ENCODE measurements at regions not wholly inside any gene's neighbourhood (a gene's known extent, or its start where the extent isn't known, plus 50 kb on each side); places are given as distances from the start of the nearest gene placed in this dataset.

DNA sequence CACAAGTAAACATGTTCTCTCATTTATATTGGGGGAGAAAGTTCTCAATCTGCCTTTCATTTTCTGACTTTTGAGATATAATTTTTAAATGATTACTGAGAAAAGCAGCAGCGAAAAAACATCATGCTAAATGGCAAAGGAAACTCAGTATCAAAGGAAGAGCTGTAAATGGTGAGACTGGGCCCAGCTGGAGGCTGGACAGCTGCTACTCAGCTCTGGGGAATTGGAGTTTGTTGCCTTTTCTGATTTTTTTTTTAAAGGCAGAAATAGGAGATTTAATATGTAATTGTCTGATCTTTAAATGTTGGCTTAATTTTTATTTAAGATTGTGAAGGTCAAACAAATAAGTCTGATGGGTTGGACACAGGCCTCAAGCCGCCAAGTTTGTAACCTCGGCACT lies 137.1 kb upstream of the TACR1 start:
- ChIA-PET CTCF (no interaction called here), POLR2A (no interaction called here)
- intact Hi-C loops (cut with DNase I, micrococcal nuclease), result no loop called here
- H3K4me3 Mint-ChIP-seq, result no peak overlapping the region
- Histone ChIP-seq H3K27me3 (ENCODE audit: control insufficient read depth in 1 of 2, insufficient read depth in 2 of 2, low read length in 2 of 2) (no peaks in the 10 kb centered on the region), H3K4me1 (ENCODE audit: insufficient read depth, low read length) (no peaks in the 10 kb centered on the region), H3K36me3 (ENCODE audit: insufficient read depth, low read length) (no peaks in the 10 kb centered on the region), H3K27ac (ENCODE audit: low read depth in 1 of 2, low read length in 2 of 2) (no peak overlapping the region), H3K4me3 (ENCODE audit: low read length) (no peak overlapping the region), H3K9me3 (ENCODE audit: control insufficient read depth in 1 of 2, insufficient read depth in 1 of 2, low read length in 2 of 2) (no peaks in the 10 kb centered on the region)
- no peaks in the 10 kb centered on the region for H3K27me3 Mint-ChIP-seq
- H3K4me1 Mint-ChIP-seq (ENCODE audit: low read depth), result no peaks in the 10 kb centered on the region
- DNase-seq (no peak), ATAC-seq (ENCODE audit: poor library complexity) (no peak)
- no peaks in the 10 kb centered on the region for H3K36me3 Mint-ChIP-seq (ENCODE audit: low read depth)
- TF ChIP-seq CTCF (IDR thresholded peaks at IDR 0.05), result no peak
- H3K27ac Mint-ChIP-seq, result no peak overlapping the region
- H3K9me3 Mint-ChIP-seq, result no peaks in the 10 kb centered on the region

DNA sequence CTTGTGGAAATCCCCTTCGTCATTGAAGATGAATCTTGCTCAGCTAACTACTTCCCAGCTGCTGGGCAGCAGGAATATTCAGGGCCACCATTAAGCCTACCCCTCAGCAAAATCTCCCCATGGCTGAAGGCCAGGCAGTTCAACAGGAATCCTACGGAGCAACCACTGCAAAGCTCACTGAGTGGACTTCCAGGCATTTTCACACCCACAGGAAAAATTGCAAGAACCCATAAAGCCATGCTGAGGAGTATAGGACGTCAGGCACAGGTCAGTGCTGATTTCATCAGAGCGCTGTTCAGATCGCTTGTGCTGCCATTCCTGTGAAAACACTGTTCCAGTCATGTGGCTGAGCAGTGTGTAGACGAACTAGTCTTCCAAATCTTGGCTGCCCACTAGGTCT lies 134.8 kb upstream of the TACR1 start:
- ATAC-seq (ENCODE audit: poor library complexity) (no peak), DNase-seq (no peak)
- TF ChIP-seq CTCF (IDR thresholded peaks at IDR 0.05), result no peak
- Mint-ChIP-seq H3K4me1 (ENCODE audit: low read depth) (no peaks in the 10 kb centered on the region), H3K27me3 (no peaks in the 10 kb centered on the region), H3K27ac (no peak overlapping the region), H3K4me3 (no peak overlapping the region), H3K9me3 (no peaks in the 10 kb centered on the region), H3K36me3 (ENCODE audit: low read depth) (no peaks in the 10 kb centered on the region)
- Histone ChIP-seq H3K27ac (ENCODE audit: low read depth in 1 of 2, low read length in 2 of 2) (no peak overlapping the region), H3K36me3 (ENCODE audit: insufficient read depth, low read length) (no peaks in the 10 kb centered on the region), H3K4me1 (ENCODE audit: insufficient read depth, low read length) (no peaks in the 10 kb centered on the region), H3K4me3 (ENCODE audit: low read length) (no peak overlapping the region), H3K27me3 (ENCODE audit: control insufficient read depth in 1 of 2, insufficient read depth in 2 of 2, low read length in 2 of 2) (no peaks in the 10 kb centered on the region), H3K9me3 (ENCODE audit: control insufficient read depth in 1 of 2, insufficient read depth in 1 of 2, low read length in 2 of 2) (no peaks in the 10 kb centered on the region)
- ChIA-PET POLR2A (no interaction called here), CTCF (no interaction called here)
- intact Hi-C loops (cut with DNase I, micrococcal nuclease), result no loop called here

DNA sequence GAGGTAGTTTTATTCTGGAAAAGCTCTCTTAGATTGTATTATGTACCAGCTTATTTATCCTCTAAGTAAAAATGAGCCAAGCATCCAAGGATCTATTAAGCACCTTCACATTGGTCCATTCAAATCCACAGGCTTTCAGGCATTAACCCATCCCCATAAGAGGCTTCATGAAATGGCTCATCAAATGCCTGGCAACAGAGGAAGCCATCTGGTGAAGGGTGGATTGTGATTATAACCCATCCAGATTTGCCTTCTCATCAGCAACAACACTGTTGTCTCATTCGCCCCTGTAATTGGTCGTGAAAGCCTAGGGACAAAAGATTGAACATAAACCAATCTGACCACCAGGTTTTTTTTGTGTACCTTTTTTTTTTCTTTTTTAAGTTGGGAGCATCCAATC lies 134.3 kb upstream of the TACR1 start:
- Histone ChIP-seq H3K4me3 (ENCODE audit: low read length) (no peak overlapping the region), H3K4me1 (ENCODE audit: insufficient read depth, low read length) (no peaks in the 10 kb centered on the region), H3K9me3 (ENCODE audit: control insufficient read depth in 1 of 2, insufficient read depth in 1 of 2, low read length in 2 of 2) (no peaks in the 10 kb centered on the region), H3K36me3 (ENCODE audit: insufficient read depth, low read length) (no peaks in the 10 kb centered on the region), H3K27ac (ENCODE audit: low read depth in 1 of 2, low read length in 2 of 2) (no peak overlapping the region), H3K27me3 (ENCODE audit: control insufficient read depth in 1 of 2, insufficient read depth in 2 of 2, low read length in 2 of 2) (no peaks in the 10 kb centered on the region)
- ATAC-seq (ENCODE audit: poor library complexity) (no peak), DNase-seq (no peak)
- CTCF ChIA-PET, result no interaction called here
- no peaks in the 10 kb centered on the region for H3K9me3 Mint-ChIP-seq
- H3K4me1 Mint-ChIP-seq (ENCODE audit: low read depth), result no peaks in the 10 kb centered on the region
- intact Hi-C loops (cut with DNase I, micrococcal nuclease), result no loop called here
- no peak overlapping the region for H3K27ac Mint-ChIP-seq
- TF ChIP-seq CTCF (IDR thresholded peaks at IDR 0.05), result no peak
- POLR2A ChIA-PET, result no interaction called here
- H3K4me3 Mint-ChIP-seq, result no peak overlapping the region
- H3K27me3 Mint-ChIP-seq, result no peaks in the 10 kb centered on the region
- no peaks in the 10 kb centered on the region for H3K36me3 Mint-ChIP-seq (ENCODE audit: low read depth)

Measured in CD4-positive, alpha-beta T cell (primary cell).